Parathyroid adenoma (tissue), 2 donors: ENCODE measurements at regions not wholly inside any gene's neighbourhood (a gene's known extent, or its start where the extent isn't known, plus 50 kb on each side); places are given as distances from the start of the nearest gene placed in this dataset.

Experiments
- H2AFZ ChIP-seq: fragments of 300-600 bp; sonication (generic); one replicate; pipeline ENCODE4 v1.7.0; 2017; ENCODE audit warnings: antibody characterized with exemption, mild to moderate bottlenecking
- H3K27ac ChIP-seq: fragments of 300-600 bp; sonication (generic); one replicate; pipeline ENCODE4 v1.7.0; 2017
- H3K27me3 ChIP-seq: fragments of 300-600 bp; sonication (generic); one replicate; pipeline ENCODE4 v1.7.0; 2017; ENCODE audit warnings: low read length; ENCODE audit not compliant: control insufficient read depth, insufficient read depth
- H3K36me3 ChIP-seq: fragments of 300-600 bp; sonication (generic); one replicate; pipeline ENCODE4 v1.7.0; 2017; ENCODE audit warnings: low read length; ENCODE audit not compliant: control insufficient read depth, insufficient read depth
- H3K4me1 ChIP-seq: fragments of 300-600 bp; sonication (generic); one replicate; pipeline ENCODE4 v1.7.0; 2017; ENCODE audit warnings: control low read depth
- H3K4me2 ChIP-seq: fragments of 300-600 bp; sonication (generic); one replicate; pipeline ENCODE4 v1.7.0; 2017; ENCODE audit warnings: low read length
- H3K4me3 ChIP-seq: fragments of 300-600 bp; sonication (generic); one replicate; pipeline ENCODE4 v1.7.0; 2017; ENCODE audit warnings: low read depth, low read length
- H3K79me2 ChIP-seq: fragments of 300-600 bp; sonication (generic); one replicate; pipeline ENCODE4 v1.7.0; 2017; ENCODE audit warnings: control low read depth
- H3K9ac ChIP-seq: fragments of 300-600 bp; sonication (generic); one replicate; pipeline ENCODE4 v1.7.0; 2017; ENCODE audit warnings: mild to moderate bottlenecking
- H3K9me3 ChIP-seq: fragments of 300-600 bp; sonication (generic); one replicate; pipeline ENCODE4 v1.7.0; 2017; ENCODE audit warnings: low read length; ENCODE audit not compliant: control insufficient read depth
- TF ChIP-seq, protein P1 (sequence below): fragments of 300-600 bp; sonication (generic); IDR thresholded peaks from one replicate; pipeline ENCODE4 v1.7.0; 2017; ENCODE audit warnings: antibody characterized with exemption, mild to moderate bottlenecking
- donor health status: primary hyperparathyroidism.

DNA sequence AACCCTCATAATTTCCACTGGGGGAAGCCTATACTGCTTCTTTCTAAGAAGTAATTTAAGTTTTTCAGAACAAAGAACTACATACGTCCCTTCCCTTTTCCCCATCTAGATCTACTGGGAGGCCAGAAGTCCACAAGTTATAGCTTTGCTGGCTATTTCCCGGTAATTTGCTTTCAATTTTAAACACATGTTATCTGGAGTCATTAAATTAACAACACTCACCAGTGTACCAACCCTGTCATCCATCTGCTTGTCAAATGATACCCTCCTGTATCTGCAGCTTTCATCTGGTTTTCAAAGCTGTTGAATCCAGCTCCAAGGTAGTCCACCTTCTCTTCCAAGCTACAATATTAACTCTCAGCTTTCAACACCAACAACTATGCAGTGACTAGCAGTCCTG, 466.7 kb upstream of the PKN2 start:
- Histone ChIP-seq H3K9ac (no peak overlapping the region), H2AFZ (no peak overlapping the region), H3K4me1 (no peaks in the 10 kb centered on the region), H3K9me3 (no peaks in the 10 kb centered on the region), H3K4me3 (no peak overlapping the region), H3K27ac (no peak overlapping the region), H3K27me3 (no peaks in the 10 kb centered on the region), H3K79me2 (no peaks in the 10 kb centered on the region), H3K4me2 (no peak overlapping the region), H3K36me3 (no peaks in the 10 kb centered on the region)
- TF ChIP-seq, protein P1, sequence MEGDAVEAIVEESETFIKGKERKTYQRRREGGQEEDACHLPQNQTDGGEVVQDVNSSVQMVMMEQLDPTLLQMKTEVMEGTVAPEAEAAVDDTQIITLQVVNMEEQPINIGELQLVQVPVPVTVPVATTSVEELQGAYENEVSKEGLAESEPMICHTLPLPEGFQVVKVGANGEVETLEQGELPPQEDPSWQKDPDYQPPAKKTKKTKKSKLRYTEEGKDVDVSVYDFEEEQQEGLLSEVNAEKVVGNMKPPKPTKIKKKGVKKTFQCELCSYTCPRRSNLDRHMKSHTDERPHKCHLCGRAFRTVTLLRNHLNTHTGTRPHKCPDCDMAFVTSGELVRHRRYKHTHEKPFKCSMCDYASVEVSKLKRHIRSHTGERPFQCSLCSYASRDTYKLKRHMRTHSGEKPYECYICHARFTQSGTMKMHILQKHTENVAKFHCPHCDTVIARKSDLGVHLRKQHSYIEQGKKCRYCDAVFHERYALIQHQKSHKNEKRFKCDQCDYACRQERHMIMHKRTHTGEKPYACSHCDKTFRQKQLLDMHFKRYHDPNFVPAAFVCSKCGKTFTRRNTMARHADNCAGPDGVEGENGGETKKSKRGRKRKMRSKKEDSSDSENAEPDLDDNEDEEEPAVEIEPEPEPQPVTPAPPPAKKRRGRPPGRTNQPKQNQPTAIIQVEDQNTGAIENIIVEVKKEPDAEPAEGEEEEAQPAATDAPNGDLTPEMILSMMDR: no peak

DNA sequence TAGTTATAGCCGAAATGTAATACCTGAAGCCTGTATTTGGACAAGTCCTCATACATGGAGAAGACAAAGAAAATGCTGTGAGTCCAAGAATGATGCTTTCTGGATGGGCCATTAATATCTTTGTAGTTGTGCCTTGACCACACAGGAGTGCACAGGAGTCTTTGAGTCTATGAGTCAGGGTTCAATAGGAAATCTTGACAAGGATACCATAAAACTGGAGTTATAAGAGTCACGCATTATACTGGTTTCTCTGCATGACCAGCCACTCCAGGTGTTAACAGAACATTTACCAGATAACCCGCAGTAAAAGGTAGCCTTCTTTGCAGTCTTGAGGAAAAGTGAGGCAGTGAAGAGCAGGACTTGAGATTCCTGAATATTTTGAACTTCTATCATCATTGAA, 464.6 kb upstream of the PKN2 start:
- Histone ChIP-seq H3K4me2 (no peak overlapping the region), H3K27me3 (no peaks in the 10 kb centered on the region), H2AFZ (no peak overlapping the region), H3K4me1 (no peaks in the 10 kb centered on the region), H3K79me2 (no peaks in the 10 kb centered on the region), H3K27ac (no peak overlapping the region), H3K9me3 (no peaks in the 10 kb centered on the region), H3K9ac (no peak overlapping the region), H3K36me3 (no peaks in the 10 kb centered on the region), H3K4me3 (no peak overlapping the region)
- TF ChIP-seq, protein P1: no peak

DNA sequence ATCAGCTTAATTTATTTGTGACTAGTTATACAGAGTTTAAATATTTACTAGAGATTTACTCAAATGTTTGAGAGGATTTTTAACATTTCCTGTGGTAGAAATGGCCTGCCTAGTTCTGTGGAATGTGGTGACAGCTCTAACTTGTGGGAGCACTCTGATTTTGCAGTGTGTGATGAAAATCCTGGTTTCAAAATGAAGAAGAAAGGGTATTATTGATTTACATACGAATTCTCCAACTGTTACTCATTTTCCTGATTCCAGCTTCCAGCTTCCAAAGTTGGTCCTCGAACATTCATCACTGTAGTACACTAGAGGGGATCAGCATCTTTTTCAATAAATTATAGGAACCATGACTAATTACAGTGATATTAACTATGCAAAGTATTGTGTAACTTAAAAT, 462.7 kb upstream of the PKN2 start:
- TF ChIP-seq, protein P1: no peak
- no peaks in the 10 kb centered on the region for H3K36me3 ChIP-seq

GRCh38 chr1:88224906-88225305, 459.2 kb upstream of the PKN2 start:
- Histone ChIP-seq H3K36me3 (no peaks in the 10 kb centered on the region), H3K27me3 (no peaks in the 10 kb centered on the region), H3K4me1 (no peaks in the 10 kb centered on the region), H3K4me2 (no peak overlapping the region), H3K27ac (no peak overlapping the region), H3K4me3 (no peak overlapping the region), H3K9ac (no peak overlapping the region), H3K79me2 (no peaks in the 10 kb centered on the region), H3K9me3 (no peaks in the 10 kb centered on the region), H2AFZ (no peak overlapping the region)
- TF ChIP-seq, protein P1: no peak

More for the DNA sequence above, 462.7 kb upstream of the PKN2 start:
- H3K9ac ChIP-seq: no peak overlapping the region
- no peak overlapping the region for H3K4me2 ChIP-seq
- no peaks in the 10 kb centered on the region for H3K27me3 ChIP-seq
- H3K27ac ChIP-seq: no peak overlapping the region
- no peaks in the 10 kb centered on the region for H3K9me3 ChIP-seq
- H3K4me3 ChIP-seq: no peak overlapping the region
- no peaks in the 10 kb centered on the region for H3K4me1 ChIP-seq
- no peak overlapping the region for H2AFZ ChIP-seq
- no peaks in the 10 kb centered on the region for H3K79me2 ChIP-seq

GRCh38 chr1:88228114-88228513, 456.0 kb upstream of the PKN2 start:
- Histone ChIP-seq H3K9ac (no peak overlapping the region), H3K4me1 (no peaks in the 10 kb centered on the region), H2AFZ (no peak overlapping the region), H3K79me2 (no peaks in the 10 kb centered on the region), H3K4me3 (no peak overlapping the region), H3K36me3 (no peaks in the 10 kb centered on the region), H3K27ac (no peak overlapping the region), H3K4me2 (no peak overlapping the region), H3K27me3 (no peaks in the 10 kb centered on the region), H3K9me3 (no peaks in the 10 kb centered on the region)
- TF ChIP-seq, protein P1: no peak
